IMR-90 (cell line): ENCODE measurements at regions not wholly inside any gene's neighbourhood (a gene's known extent, or its start where the extent isn't known, plus 50 kb on each side); places are given as distances from the start of the nearest gene placed in this dataset.

Experiments
- ATAC-seq: fragments of 200-7000 bp; cut with Tn5 transposase; 2 replicates; pipeline ENCODE4 v1.9.1; 2020; ENCODE audit warnings: low read depth, mild to moderate bottlenecking, moderate library complexity
- BruUV-seq: library from RNA; stranded (reverse); fragments of 400-500 nt; replicated peaks from 2 replicates; lab custom pipeline; 2021; lab: Mats Ljungman, UMichigan
- CTCF ChIA-PET: fragments of 300-600 bp; formaldehyde crosslinking; extraction: SDS; loops from one replicate; lab custom pipeline; 2021; ENCODE audit warnings: antibody characterized with exemption; lab: Yijun Ruan, JAX
- POLR2A ChIA-PET: fragments of 300-600 bp; sonication (Branson Sonifier 250); formaldehyde crosslinking; loops from one replicate; lab custom pipeline; 2022; ENCODE audit warnings: antibody characterized with exemption; ENCODE audit not compliant: unreplicated experiment; lab: Charles Lee
- DNase-seq: peaks from one replicate; pipeline ENCODE4 v3.0.0; 2013
- H2AFZ ChIP-seq: replicated peaks from 2 replicates; pipeline ENCODE3; 2013; ENCODE audit warnings: low read length, mild to moderate bottlenecking; ENCODE audit not compliant: poor library complexity
- H2AK5ac ChIP-seq: 2 replicates; pipeline ENCODE4 v1.6.1; 2013; ENCODE audit warnings: low read depth, low read length, inconsistent platforms
- H2AK9ac ChIP-seq: replicated peaks from 2 replicates; pipeline ENCODE3; 2013; ENCODE audit warnings: mild to moderate bottlenecking, low read depth, low read length, moderate library complexity; ENCODE audit not compliant: poor library complexity
- H2BK120ac ChIP-seq: 2 replicates; pipeline ENCODE4 v1.6.1; 2013; ENCODE audit warnings: low read depth, low read length, inconsistent platforms
- H2BK15ac ChIP-seq: 3 replicates; pipeline ENCODE4 v1.6.1; 2013; ENCODE audit warnings: low read depth, low read length, inconsistent platforms
- H2BK20ac ChIP-seq: 2 replicates; pipeline ENCODE4 v1.6.1; 2013; ENCODE audit warnings: low read depth, mild to moderate bottlenecking, inconsistent platforms, low read length, moderate library complexity
- H2BK5ac ChIP-seq: 2 replicates; pipeline ENCODE4 v1.6.1; 2013; ENCODE audit warnings: mild to moderate bottlenecking, low read depth, low read length, inconsistent platforms; ENCODE audit not compliant: poor library complexity, severe bottlenecking
- H3K14ac ChIP-seq: replicated peaks from 2 replicates; pipeline ENCODE4 v1.6.1; 2013; ENCODE audit warnings: low read depth, low read length, inconsistent platforms
- H3K18ac ChIP-seq: 2 replicates; pipeline ENCODE4 v1.6.1; 2013; ENCODE audit warnings: low read depth, low read length, control low read depth
- H3K23ac ChIP-seq: 2 replicates; pipeline ENCODE4 v1.6.1; 2013; ENCODE audit warnings: low read depth, low read length, inconsistent platforms
- H3K27ac ChIP-seq: 2 replicates; pipeline ENCODE4 v1.5.1; 2013; ENCODE audit warnings: mild to moderate bottlenecking, control low read depth, low read length; ENCODE audit not compliant: insufficient read depth
- H3K27me3 ChIP-seq: 2 replicates; pipeline ENCODE4 v1.6.1; 2013; ENCODE audit warnings: low read length; ENCODE audit not compliant: control insufficient read depth, insufficient read depth
- H3K36me3 ChIP-seq: 2 replicates; pipeline ENCODE4 v1.6.1; 2013; ENCODE audit warnings: low read length, mixed read lengths; ENCODE audit not compliant: control insufficient read depth, insufficient read depth
- H3K4ac ChIP-seq: 2 replicates; pipeline ENCODE4 v1.6.1; 2013; ENCODE audit warnings: low read depth, low read length, inconsistent platforms
- H3K4me1 ChIP-seq: 2 replicates; pipeline ENCODE4 v1.6.1; 2013; ENCODE audit warnings: low read length, mixed read lengths; ENCODE audit not compliant: control insufficient read depth, insufficient read depth
- H3K4me2 ChIP-seq: 2 replicates; pipeline ENCODE4 v1.6.1; 2013; ENCODE audit warnings: low read depth, mild to moderate bottlenecking, control low read depth, low read length, moderate library complexity
- H3K4me3 ChIP-seq: 2 replicates; pipeline ENCODE4 v1.5.1; 2013; ENCODE audit warnings: low read depth, mild to moderate bottlenecking, control low read depth, low read length, moderate library complexity; ENCODE audit not compliant: insufficient read depth
- H3K56ac ChIP-seq: 2 replicates; pipeline ENCODE4 v1.6.1; 2013; ENCODE audit warnings: low read length, inconsistent platforms; ENCODE audit not compliant: insufficient read depth; ENCODE audit errors: extremely low read depth
- H3K79me1 ChIP-seq, 2 experiments: 2 replicates each; pipeline ENCODE4 v1.6.1; 2013; ENCODE audit warnings: low read length in 2 of 2, inconsistent platforms in 1 of 2, low read depth in 1 of 2
- H3K9ac ChIP-seq: 2 replicates; pipeline ENCODE4 v1.6.1; 2013; ENCODE audit warnings: low read depth, low read length, control low read depth
- H3K9me1 ChIP-seq: 2 replicates; pipeline ENCODE4 v1.6.1; 2013; ENCODE audit warnings: low read length, inconsistent platforms; ENCODE audit not compliant: insufficient read depth
- H3K9me3 ChIP-seq: 2 replicates; pipeline ENCODE4 v1.6.1; 2013; ENCODE audit warnings: low read length; ENCODE audit not compliant: control insufficient read depth, insufficient read depth
- H4K20me1 ChIP-seq: 2 replicates; pipeline ENCODE4 v1.6.1; 2013; ENCODE audit warnings: low read length, inconsistent platforms; ENCODE audit not compliant: insufficient read depth
- H4K5ac ChIP-seq: 2 replicates; pipeline ENCODE4 v1.6.1; 2013; ENCODE audit warnings: mild to moderate bottlenecking, low read depth, low read length, control low read depth
- H4K8ac ChIP-seq, 2 experiments: 2 replicates each; pipeline ENCODE4 v1.6.1; 2013; ENCODE audit warnings: low read depth in 2 of 2, low read length in 2 of 2, control low read depth in 1 of 2, inconsistent platforms in 1 of 2
- H4K91ac ChIP-seq: 2 replicates; pipeline ENCODE4 v1.6.1; 2013; ENCODE audit warnings: low read depth, low read length, inconsistent platforms; ENCODE audit not compliant: insufficient read depth
- CHD1 ChIP-seq: IDR thresholded peaks from 2 replicates; pipeline ENCODE4 v1.6.1; 2012; ENCODE audit warnings: low read depth, low read length, improper control_type of control experiment
- CTCF ChIP-seq: conservative IDR thresholded peaks from 2 replicates; pipeline ENCODE4 v1.5.1; 2012; ENCODE audit warnings: mild to moderate bottlenecking, low read depth, low read length, improper control_type of control experiment
- MAFK ChIP-seq: IDR thresholded peaks from 2 replicates; pipeline ENCODE4 v1.6.1; 2012; ENCODE audit warnings: low read depth, low read length, improper control_type of control experiment
- WGBS, 2 experiments: methylation state at CpG; one replicate each; pipeline versions ENCODE4 v1.1.5 to v1.1.7; 2013; ENCODE audit warnings: missing lambda C conversion rate in 2 of 2; ENCODE audit not compliant: insufficient read length in 1 of 2; ENCODE audit errors: extremely low coverage in 2 of 2; 5-methylcytosine and 5-hydroxymethylcytosine counted together
- dilution Hi-C: fragments of 300-500 bp; cut with HindIII; formaldehyde crosslinking; loops from one replicate; pipeline ENCODE4 v1.14.3; 2018; ENCODE audit warnings: low sequenced_read_pairs; ENCODE audit not compliant: unreplicated experiment
- in situ Hi-C: fragments of 300-500 bp; cut with MboI; formaldehyde crosslinking; loops from 3 replicates; pipeline ENCODE4 v1.14.3; 2019; ENCODE audit warnings: low sequenced_read_pairs, inconsistent platforms, mixed read lengths
- intact Hi-C: fragments of 100-400 bp; cut with micrococcal nuclease; formaldehyde crosslinking; loops from 2 replicates; pipeline ENCODE4 v1.10.0; 2022

- dilution Hi-C loops = no loop called here
- H2AFZ ChIP-seq = no peak overlapping the region
- H3K4me2 ChIP-seq = no peak overlapping the region
Observed at GRCh38 chr4:124386648-124387047, 325.9 kb downstream of the ANKRD50 start.

More at GRCh38 chr4:124386648-124387047, 325.9 kb downstream of the ANKRD50 start:
- Histone ChIP-seq H3K14ac (no peak overlapping the region), H3K79me1 (no peaks in the 10 kb centered on the region), H3K36me3 (no peaks in the 10 kb centered on the region), H2AK9ac (no peak overlapping the region), H3K18ac (no peak overlapping the region), H2BK20ac (no peak overlapping the region), H2AK5ac (no peak overlapping the region), H4K5ac (no peak overlapping the region), H3K27me3 (no peaks in the 10 kb centered on the region), H3K9me3 (no peaks in the 10 kb centered on the region), H3K9me1 (no peaks in the 10 kb centered on the region), H2BK15ac (no peak overlapping the region), H4K8ac (no peak overlapping the region), H3K27ac (no peak overlapping the region), H2BK5ac (no peak overlapping the region), H3K23ac (no peak overlapping the region), H3K9ac (no peak overlapping the region), H3K4me3 (no peak overlapping the region), H4K20me1 (no peaks in the 10 kb centered on the region), H3K4ac (no peak overlapping the region), H3K56ac (no peak overlapping the region), H4K91ac (no peak overlapping the region), H2BK120ac (no peak overlapping the region), H3K4me1 (no peaks in the 10 kb centered on the region)
- no peak for DNase-seq
- no TSS peak for BruUV-seq
- CTCF ChIA-PET = no interaction called here
- POLR2A ChIA-PET = no interaction called here
- in situ Hi-C loops = no loop called here
- no CpG with 5 or more reads among the region's 6 CpGs for WGBS, 2 experiments
- no peak for ATAC-seq
- TF ChIP-seq MAFK = no peak
- no peak for TF ChIP-seq CHD1
- TF ChIP-seq CTCF = no peak
- intact Hi-C loops = no loop called here
